Spleen (tissue), 11 donors: ENCODE measurements at regions not wholly inside any gene's neighbourhood (a gene's known extent, or its start where the extent isn't known, plus 50 kb on each side); places are given as distances from the start of the nearest gene placed in this dataset.

ENCODE experiments used
- DNase-seq: peaks from one replicate; pipeline ENCODE4 v3.0.0-alpha.2; 2020
- H3K27ac ChIP-seq, 8 donors: fragments of 200-600 bp; sonication (generic) in 7 of 8; 1 replicate in 4 of 8; 2 replicates in 4 of 8; pipeline versions ENCODE4 v1.5.0 to v1.8.0; 2016 to 2021; ENCODE audit warnings: inconsistent platforms in 4 of 8, mild to moderate bottlenecking in 4 of 8, moderate library complexity in 1 of 8
- H3K27me3 ChIP-seq, 7 donors: fragments of 200-600 bp; sonication (generic) in 6 of 7; replicated peaks in 1 of 7; 1 replicate in 4 of 7; 2 replicates in 3 of 7; pipeline versions ENCODE4 v1.5.0 to v1.8.0; 2016 to 2021; ENCODE audit warnings: inconsistent platforms in 3 of 7, mild to moderate bottlenecking in 1 of 7
- H3K36me3 ChIP-seq, 6 donors: fragments of 200-600 bp; sonication (generic) in 5 of 6; 1 replicate in 4 of 6; 2 replicates in 2 of 6; pipeline versions ENCODE4 v1.5.0 to v1.8.0; 2016 to 2021; ENCODE audit warnings: inconsistent platforms in 2 of 6
- H3K4me1 ChIP-seq, 6 donors: fragments of 200-600 bp; sonication (generic) in 5 of 6; 1 replicate in 3 of 6; 2 replicates in 3 of 6; pipeline versions ENCODE4 v1.5.0 to v1.8.0; 2016 to 2021; ENCODE audit warnings: inconsistent platforms in 3 of 6
- H3K4me3 ChIP-seq, 8 donors: fragments of 200-600 bp; sonication (generic) in 7 of 8; 1 replicate in 4 of 8; 2 replicates in 4 of 8; pipeline versions ENCODE4 v1.5.0 to v1.8.0; 2016 to 2021; ENCODE audit warnings: inconsistent platforms in 4 of 8, mild to moderate bottlenecking in 4 of 8, moderate library complexity in 2 of 8
- H3K9me3 ChIP-seq, 8 donors: fragments of 200-600 bp; sonication (generic) in 7 of 8; 1 replicate in 4 of 8; 2 replicates in 4 of 8; pipeline versions ENCODE4 v1.5.0 to v1.8.0; 2016 to 2021; ENCODE audit warnings: inconsistent platforms in 4 of 8
- POLR2A ChIP-seq, 3 donors: fragments of 450-650 bp; IDR thresholded peaks; one replicate each; pipeline ENCODE4 v1.5.1; 2017; ENCODE audit warnings: antibody characterized with exemption in 3 of 3, mild to moderate bottlenecking in 1 of 3
- POLR2AphosphoS5 ChIP-seq, 3 donors: sonication (generic); formaldehyde crosslinking; IDR thresholded peaks; one replicate each; pipeline ENCODE4 v1.5.1; 2017; ENCODE audit warnings: antibody characterized with exemption in 3 of 3
- WGBS, 5 donors: extraction: QIAGEN DNeasy Blood & Tissue Kit in 3 of 5; methylation state at CpG; one replicate each; pipeline versions ENCODE4 v1.1.5 to v1.1.7; 2013 to 2018; 5-methylcytosine and 5-hydroxymethylcytosine counted together
- intact Hi-C: fragments of 100-400 bp; cut with DNase I; formaldehyde crosslinking; loops from one replicate; pipeline ENCODE4 v1.15.0; 2023; ENCODE audit warnings: low total_unique reads
- TF ChIP-seq, protein P1 (sequence below), 11 experiments: fragments of 200-600 bp in 7 of 11; fragments of 450-650 bp in 4 of 11; sonication (generic) in 4 of 11; IDR thresholded peaks in 8 of 11; conservative IDR thresholded peaks in 3 of 11; 1 replicate in 7 of 11; 2 replicates in 4 of 11; pipeline versions ENCODE4 v1.4.0 to v1.8.0; 2016 to 2021; ENCODE audit warnings: antibody characterized with exemption in 11 of 11, inconsistent platforms in 4 of 11, mild to moderate bottlenecking in 1 of 11
- donor health status: healthy with polysubstance abuse.
- donor health status: DM: no; HTN: no; CAD: no; lungs with moderate emphysema.
- donor health status: DM: no; HTN: no; CAD: no.
- donor health status: Bipolar disorder and iron deficiency.
- donor health status: healthy.
- donor health status: DM: no; HTN: no; CAD: no.
- donor health status: DM: yes; HTN: yes; CAD: no.

DNA sequence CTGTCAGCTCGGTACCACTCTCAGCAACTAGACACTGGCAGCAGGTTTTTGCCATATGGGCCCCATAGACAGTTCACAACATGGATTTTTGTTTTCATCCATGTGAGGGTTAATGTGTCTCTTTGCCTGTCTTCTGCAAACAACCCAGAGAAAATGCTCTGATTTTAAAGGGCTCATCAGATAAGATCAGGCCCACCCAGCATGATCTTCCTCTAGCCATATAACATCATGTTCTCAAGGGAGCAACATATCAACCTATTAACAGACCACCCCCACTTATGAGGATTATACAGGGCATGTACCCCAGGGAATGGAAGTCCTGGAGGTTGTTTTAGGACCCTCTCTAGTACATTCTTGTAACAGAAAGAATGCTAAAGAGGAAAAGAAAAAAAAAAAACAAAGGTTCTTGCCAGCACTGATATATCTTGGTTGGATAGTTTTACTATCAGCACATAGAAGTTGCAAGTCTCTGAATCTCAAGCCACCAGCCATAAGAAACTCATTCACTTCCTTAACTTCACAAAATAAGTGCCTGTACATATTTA lies 1015.1 kb downstream of the TLE4 start:
- H3K27me3 ChIP-seq, result no peaks in the 10 kb centered on the region
- no peak for DNase-seq
- H3K4me3 ChIP-seq, result no peak overlapping the region
- no peaks in the 10 kb centered on the region for H3K36me3 ChIP-seq
- H3K4me1 ChIP-seq, result no peaks in the 10 kb centered on the region
- no peak overlapping the region for H3K27ac ChIP-seq
- H3K9me3 ChIP-seq, result no peaks in the 10 kb centered on the region
- 22 to 84% (median 70%) methylated on average over 1 of the region's 1 CpG for WGBS, 5 donors
- intact Hi-C loops, result no loop called here
- TF ChIP-seq, protein P1, sequence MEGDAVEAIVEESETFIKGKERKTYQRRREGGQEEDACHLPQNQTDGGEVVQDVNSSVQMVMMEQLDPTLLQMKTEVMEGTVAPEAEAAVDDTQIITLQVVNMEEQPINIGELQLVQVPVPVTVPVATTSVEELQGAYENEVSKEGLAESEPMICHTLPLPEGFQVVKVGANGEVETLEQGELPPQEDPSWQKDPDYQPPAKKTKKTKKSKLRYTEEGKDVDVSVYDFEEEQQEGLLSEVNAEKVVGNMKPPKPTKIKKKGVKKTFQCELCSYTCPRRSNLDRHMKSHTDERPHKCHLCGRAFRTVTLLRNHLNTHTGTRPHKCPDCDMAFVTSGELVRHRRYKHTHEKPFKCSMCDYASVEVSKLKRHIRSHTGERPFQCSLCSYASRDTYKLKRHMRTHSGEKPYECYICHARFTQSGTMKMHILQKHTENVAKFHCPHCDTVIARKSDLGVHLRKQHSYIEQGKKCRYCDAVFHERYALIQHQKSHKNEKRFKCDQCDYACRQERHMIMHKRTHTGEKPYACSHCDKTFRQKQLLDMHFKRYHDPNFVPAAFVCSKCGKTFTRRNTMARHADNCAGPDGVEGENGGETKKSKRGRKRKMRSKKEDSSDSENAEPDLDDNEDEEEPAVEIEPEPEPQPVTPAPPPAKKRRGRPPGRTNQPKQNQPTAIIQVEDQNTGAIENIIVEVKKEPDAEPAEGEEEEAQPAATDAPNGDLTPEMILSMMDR (IDR thresholded peaks at IDR 0.05 in 8 of 11, conservative IDR thresholded peaks at IDR 0.05 in 3 of 11), result no peak
- TF ChIP-seq POLR2AphosphoS5 (IDR thresholded peaks at IDR 0.05) (no peak), POLR2A (IDR thresholded peaks at IDR 0.05) (no peak)

DNA sequence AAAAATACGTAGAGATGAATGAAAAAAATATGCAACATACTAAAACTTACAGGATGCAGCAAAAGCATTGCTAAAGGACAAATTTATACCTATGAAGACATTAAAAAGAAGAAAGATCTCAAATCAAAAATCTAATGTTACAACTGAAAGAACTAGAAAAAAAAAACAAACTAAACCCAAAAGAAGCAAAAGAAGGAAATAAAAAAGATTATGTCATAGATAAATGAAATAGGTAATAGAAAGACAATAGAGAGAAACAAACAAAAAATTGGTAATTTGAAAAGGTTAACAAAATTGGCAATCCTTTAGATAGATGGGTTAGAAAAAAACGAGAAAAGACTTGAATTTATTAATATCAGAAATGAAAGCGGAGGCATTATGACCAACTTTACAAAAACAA lies 1000.2 kb downstream of the TLE4 start:
- no peak overlapping the region for H3K27ac ChIP-seq
- H3K27me3 ChIP-seq, result no peaks in the 10 kb centered on the region
- TF ChIP-seq, protein P1 (IDR thresholded peaks at IDR 0.05 in 8 of 11, conservative IDR thresholded peaks at IDR 0.05 in 3 of 11), result no peak
- TF ChIP-seq POLR2A (IDR thresholded peaks at IDR 0.05), result no peak
- no peak for TF ChIP-seq POLR2AphosphoS5 (IDR thresholded peaks at IDR 0.05)
- H3K36me3 ChIP-seq, result no peaks in the 10 kb centered on the region
- intact Hi-C loops, result no loop called here
- no peaks in the 10 kb centered on the region for H3K4me1 ChIP-seq
- 69 to 85% (median 77%) methylated on average over 3 of the region's 3 CpGs for WGBS, 5 donors
- H3K9me3 ChIP-seq, result peaks cover 0 to 83% (median 54%) of the 10 kb centered on the region in 8 donors
- DNase-seq, result no peak
- H3K4me3 ChIP-seq, result no peak overlapping the region

DNA sequence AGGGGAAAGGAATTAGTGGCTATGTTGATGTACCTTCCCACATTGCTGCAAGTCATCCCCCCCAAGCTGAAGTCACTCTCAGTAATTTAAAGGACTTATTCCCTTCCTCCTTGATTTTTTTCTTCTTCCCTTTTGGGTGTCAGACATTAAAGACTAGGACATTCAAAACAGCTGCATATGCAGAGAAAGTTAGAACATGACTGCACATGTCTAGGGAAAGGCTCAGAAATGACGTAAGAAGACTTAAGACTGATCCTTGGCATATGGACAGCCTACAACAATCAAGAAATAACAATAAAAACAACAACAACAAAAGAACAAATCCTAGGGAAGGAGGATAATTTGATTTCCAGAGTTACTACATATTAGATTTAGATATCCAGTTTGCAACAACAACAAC lies 997.5 kb downstream of the TLE4 start:
- H3K27ac ChIP-seq, result no peak overlapping the region
- 28 to 92% (median 80%) methylated on average over 1 of the region's 1 CpG for WGBS, 5 donors
- no peak for DNase-seq
- intact Hi-C loops, result no loop called here
- H3K27me3 ChIP-seq, result no peaks in the 10 kb centered on the region
- no peaks in the 10 kb centered on the region for H3K36me3 ChIP-seq
- TF ChIP-seq, protein P1 (IDR thresholded peaks at IDR 0.05 in 8 of 11, conservative IDR thresholded peaks at IDR 0.05 in 3 of 11), result no peak
- H3K4me1 ChIP-seq, result no peaks in the 10 kb centered on the region
- peaks cover 0 to 64% (median 49%) of the 10 kb centered on the region in 8 donors for H3K9me3 ChIP-seq
- H3K4me3 ChIP-seq, result no peak overlapping the region

DNA sequence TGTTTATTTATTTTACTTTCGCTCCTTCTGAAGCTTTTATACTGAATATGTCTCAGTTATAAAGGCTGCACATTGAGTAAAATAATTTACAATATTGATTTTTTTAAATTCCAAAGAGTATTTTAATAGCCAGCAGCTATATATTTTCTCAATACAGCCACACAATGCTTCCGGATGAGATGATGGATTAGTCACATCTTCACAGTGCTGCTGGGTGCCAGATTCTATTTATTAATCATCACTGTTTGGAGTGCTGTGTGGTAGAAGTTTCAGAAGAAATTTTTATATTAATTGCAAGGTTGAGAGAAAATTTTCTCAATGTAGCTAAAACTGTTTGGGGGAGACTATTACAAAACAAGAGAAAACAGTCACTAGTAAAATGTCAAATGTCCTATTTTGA lies 989.8 kb downstream of the TLE4 start:
- H3K4me3 ChIP-seq, result no peak overlapping the region
- TF ChIP-seq, protein P1 (IDR thresholded peaks at IDR 0.05 in 8 of 11, conservative IDR thresholded peaks at IDR 0.05 in 3 of 11), result no peak
- TF ChIP-seq POLR2AphosphoS5 (IDR thresholded peaks at IDR 0.05), result no peak
- no peak for TF ChIP-seq POLR2A (IDR thresholded peaks at IDR 0.05)
- 84 to 94% (median 89%) methylated on average over 2 of the region's 2 CpGs for WGBS, 5 donors

More for the DNA sequence above, 989.8 kb downstream of the TLE4 start:
- Histone ChIP-seq H3K4me1 (no peaks in the 10 kb centered on the region), H3K9me3 (peaks cover 0 to 10% (median 0%) of the 10 kb centered on the region in 8 donors), H3K36me3 (no peaks in the 10 kb centered on the region), H3K27me3 (no peaks in the 10 kb centered on the region), H3K27ac (no peak overlapping the region)
- intact Hi-C loops, result no loop called here
- DNase-seq, result no peak
